ENCODE measurements at regions not wholly inside any gene's neighbourhood (a gene's known extent, or its start where the extent isn't known, plus 50 kb on each side); places are given as distances from the start of the nearest gene placed in this dataset.
"Not testable (repeated sequence)": the region's sequence is repeated elsewhere in the genome, so short reads cannot be mapped to it uniquely, and the experiment has no call there.

GRCh38 chr13:108077284-108077683 lies 138.1 kb downstream of the LIG4 start:
- no peaks in the 10 kb centered on the region for H3K36me3 ChIP-seq (ENCODE audit: control insufficient read depth in 1 of 2, insufficient read depth in 2 of 2, low read length in 2 of 2)

GRCh38 chr13:108074429-108074828 lies 140.9 kb downstream of the LIG4 start:
- not testable (repeated sequence) for H3K4me1 ChIP-seq (ENCODE audit: control insufficient read depth in 1 of 2, insufficient read depth in 2 of 2, low read length in 2 of 2); H3K36me3 ChIP-seq (ENCODE audit: control insufficient read depth in 1 of 2, insufficient read depth in 2 of 2, low read length in 2 of 2); H3K4me3 ChIP-seq (ENCODE audit: low read depth in 1 of 2, low read length in 2 of 2); H3K9me3 ChIP-seq (ENCODE audit: control insufficient read depth in 1 of 2, low read length in 2 of 2); H3K27ac ChIP-seq (ENCODE audit: low read length); H3K27me3 ChIP-seq (ENCODE audit: low read depth, low read length)

More at GRCh38 chr13:108077284-108077683, 138.1 kb downstream of the LIG4 start:
- H3K27me3 ChIP-seq (ENCODE audit: low read depth, low read length) = no peaks in the 10 kb centered on the region
- no peak overlapping the region for H3K4me3 ChIP-seq (ENCODE audit: low read depth in 1 of 2, low read length in 2 of 2)
- H3K27ac ChIP-seq (ENCODE audit: low read length) = no peak overlapping the region
- H3K4me1 ChIP-seq (ENCODE audit: control insufficient read depth in 1 of 2, insufficient read depth in 2 of 2, low read length in 2 of 2) = no peaks in the 10 kb centered on the region
- peaks cover 7 to 8% of the 10 kb centered on the region in 2 donors for H3K9me3 ChIP-seq (ENCODE audit: control insufficient read depth in 1 of 2, low read length in 2 of 2)

- no peaks in the 10 kb centered on the region for H3K27me3 ChIP-seq (ENCODE audit: low read depth, low read length)
- peaks cover 1 to 4% of the 10 kb centered on the region in 2 donors for H3K9me3 ChIP-seq (ENCODE audit: control insufficient read depth in 1 of 2, low read length in 2 of 2)
- no peaks in the 10 kb centered on the region for H3K36me3 ChIP-seq (ENCODE audit: control insufficient read depth in 1 of 2, insufficient read depth in 2 of 2, low read length in 2 of 2)
- no peak overlapping the region for H3K4me3 ChIP-seq (ENCODE audit: low read depth in 1 of 2, low read length in 2 of 2)
- H3K4me1 ChIP-seq (ENCODE audit: control insufficient read depth in 1 of 2, insufficient read depth in 2 of 2, low read length in 2 of 2) = no peaks in the 10 kb centered on the region
- no peak overlapping the region for H3K27ac ChIP-seq (ENCODE audit: low read length)
Measured at GRCh38 chr13:108070925-108071324, 144.4 kb downstream of the LIG4 start.

GRCh38 chr13:108070491-108070890 lies 144.8 kb downstream of the LIG4 start:
- Histone ChIP-seq H3K9me3 (ENCODE audit: control insufficient read depth in 1 of 2, low read length in 2 of 2) (peaks cover 0 to 4% of the 10 kb centered on the region in 2 donors), H3K4me1 (ENCODE audit: control insufficient read depth in 1 of 2, insufficient read depth in 2 of 2, low read length in 2 of 2) (no peaks in the 10 kb centered on the region), H3K36me3 (ENCODE audit: control insufficient read depth in 1 of 2, insufficient read depth in 2 of 2, low read length in 2 of 2) (no peaks in the 10 kb centered on the region), H3K4me3 (ENCODE audit: low read depth in 1 of 2, low read length in 2 of 2) (no peak overlapping the region), H3K27ac (ENCODE audit: low read length) (no peak overlapping the region), H3K27me3 (ENCODE audit: low read depth, low read length) (no peaks in the 10 kb centered on the region)

GRCh38 chr13:108069521-108070210 lies 145.7 kb downstream of the LIG4 start:
- H3K9me3 ChIP-seq (ENCODE audit: control insufficient read depth in 1 of 2, low read length in 2 of 2) = no peaks in the 10 kb centered on the region
- no peaks in the 10 kb centered on the region for H3K4me1 ChIP-seq (ENCODE audit: control insufficient read depth in 1 of 2, insufficient read depth in 2 of 2, low read length in 2 of 2)
- no peaks in the 10 kb centered on the region for H3K36me3 ChIP-seq (ENCODE audit: control insufficient read depth in 1 of 2, insufficient read depth in 2 of 2, low read length in 2 of 2)
- no peaks in the 10 kb centered on the region for H3K27me3 ChIP-seq (ENCODE audit: low read depth, low read length)
- H3K27ac ChIP-seq (ENCODE audit: low read length) = no peak overlapping the region
- H3K4me3 ChIP-seq (ENCODE audit: low read depth in 1 of 2, low read length in 2 of 2) = no peak overlapping the region

- H3K27me3 ChIP-seq (ENCODE audit: low read depth, low read length); H3K4me1 ChIP-seq (ENCODE audit: control insufficient read depth in 1 of 2, insufficient read depth in 2 of 2, low read length in 2 of 2); H3K4me3 ChIP-seq (ENCODE audit: low read depth in 1 of 2, low read length in 2 of 2); H3K27ac ChIP-seq (ENCODE audit: low read length); H3K9me3 ChIP-seq (ENCODE audit: control insufficient read depth in 1 of 2, low read length in 2 of 2); H3K36me3 ChIP-seq (ENCODE audit: control insufficient read depth in 1 of 2, insufficient read depth in 2 of 2, low read length in 2 of 2): not testable (repeated sequence)
Measured at GRCh38 chr13:108064372-108064771, 151.0 kb downstream of the LIG4 start.

GRCh38 chr13:108060111-108060510 lies 155.2 kb downstream of the LIG4 start:
- peaks cover 0 to 7% of the 10 kb centered on the region in 2 donors for H3K9me3 ChIP-seq (ENCODE audit: control insufficient read depth in 1 of 2, low read length in 2 of 2)
- no peaks in the 10 kb centered on the region for H3K27me3 ChIP-seq (ENCODE audit: low read depth, low read length)
- no peak overlapping the region for H3K27ac ChIP-seq (ENCODE audit: low read length)
- no peak overlapping the region for H3K4me3 ChIP-seq (ENCODE audit: low read depth in 1 of 2, low read length in 2 of 2)
- no peaks in the 10 kb centered on the region for H3K36me3 ChIP-seq (ENCODE audit: control insufficient read depth in 1 of 2, insufficient read depth in 2 of 2, low read length in 2 of 2)
- H3K4me1 ChIP-seq (ENCODE audit: control insufficient read depth in 1 of 2, insufficient read depth in 2 of 2, low read length in 2 of 2) = no peaks in the 10 kb centered on the region

- no peak overlapping the region for H3K4me3 ChIP-seq (ENCODE audit: low read depth in 1 of 2, low read length in 2 of 2)
- H3K36me3 ChIP-seq (ENCODE audit: control insufficient read depth in 1 of 2, insufficient read depth in 2 of 2, low read length in 2 of 2) = no peaks in the 10 kb centered on the region
- H3K9me3 ChIP-seq (ENCODE audit: control insufficient read depth in 1 of 2, low read length in 2 of 2) = no peaks in the 10 kb centered on the region
- H3K27me3 ChIP-seq (ENCODE audit: low read depth, low read length) = no peaks in the 10 kb centered on the region
- H3K27ac ChIP-seq (ENCODE audit: low read length) = no peak overlapping the region
- no peaks in the 10 kb centered on the region for H3K4me1 ChIP-seq (ENCODE audit: control insufficient read depth in 1 of 2, insufficient read depth in 2 of 2, low read length in 2 of 2)
Measured at GRCh38 chr13:108056278-108056677, 159.1 kb downstream of the LIG4 start.

GRCh38 chr13:108049211-108049610 lies 166.1 kb downstream of the LIG4 start:
- Histone ChIP-seq H3K4me3 (ENCODE audit: low read depth in 1 of 2, low read length in 2 of 2) (no peak overlapping the region), H3K9me3 (ENCODE audit: control insufficient read depth in 1 of 2, low read length in 2 of 2) (no peaks in the 10 kb centered on the region), H3K4me1 (ENCODE audit: control insufficient read depth in 1 of 2, insufficient read depth in 2 of 2, low read length in 2 of 2) (no peaks in the 10 kb centered on the region), H3K27me3 (ENCODE audit: low read depth, low read length) (no peaks in the 10 kb centered on the region), H3K36me3 (ENCODE audit: control insufficient read depth in 1 of 2, insufficient read depth in 2 of 2, low read length in 2 of 2) (no peaks in the 10 kb centered on the region), H3K27ac (ENCODE audit: low read length) (no peak overlapping the region)

GRCh38 chr13:108044954-108045353 lies 170.4 kb downstream of the LIG4 start:
- Histone ChIP-seq H3K36me3 (ENCODE audit: control insufficient read depth in 1 of 2, insufficient read depth in 2 of 2, low read length in 2 of 2) (no peaks in the 10 kb centered on the region), H3K9me3 (ENCODE audit: control insufficient read depth in 1 of 2, low read length in 2 of 2) (peaks cover 0 to 1% of the 10 kb centered on the region in 2 donors), H3K4me3 (ENCODE audit: low read depth in 1 of 2, low read length in 2 of 2) (no peak overlapping the region), H3K27me3 (ENCODE audit: low read depth, low read length) (no peaks in the 10 kb centered on the region), H3K27ac (ENCODE audit: low read length) (no peak overlapping the region), H3K4me1 (ENCODE audit: control insufficient read depth in 1 of 2, insufficient read depth in 2 of 2, low read length in 2 of 2) (no peaks in the 10 kb centered on the region)

GRCh38 chr13:108042866-108043265 lies 172.5 kb downstream of the LIG4 start:
- not testable (repeated sequence) for H3K4me1 ChIP-seq (ENCODE audit: control insufficient read depth in 1 of 2, insufficient read depth in 2 of 2, low read length in 2 of 2); H3K4me3 ChIP-seq (ENCODE audit: low read depth in 1 of 2, low read length in 2 of 2); H3K9me3 ChIP-seq (ENCODE audit: control insufficient read depth in 1 of 2, low read length in 2 of 2); H3K27ac ChIP-seq (ENCODE audit: low read length); H3K27me3 ChIP-seq (ENCODE audit: low read depth, low read length); H3K36me3 ChIP-seq (ENCODE audit: control insufficient read depth in 1 of 2, insufficient read depth in 2 of 2, low read length in 2 of 2)

GRCh38 chr13:108037348-108037747 lies 178.0 kb downstream of the LIG4 start:
- Histone ChIP-seq H3K4me3 (ENCODE audit: low read depth in 1 of 2, low read length in 2 of 2) (no peak overlapping the region), H3K36me3 (ENCODE audit: control insufficient read depth in 1 of 2, insufficient read depth in 2 of 2, low read length in 2 of 2) (no peaks in the 10 kb centered on the region), H3K27me3 (ENCODE audit: low read depth, low read length) (no peaks in the 10 kb centered on the region), H3K4me1 (ENCODE audit: control insufficient read depth in 1 of 2, insufficient read depth in 2 of 2, low read length in 2 of 2) (no peaks in the 10 kb centered on the region), H3K9me3 (ENCODE audit: control insufficient read depth in 1 of 2, low read length in 2 of 2) (peaks cover 0 to 4% of the 10 kb centered on the region in 2 donors), H3K27ac (ENCODE audit: low read length) (no peak overlapping the region)
